Prostate gland (tissue), 2 donors: ENCODE measurements at regions not wholly inside any gene's neighbourhood (a gene's known extent, or its start where the extent isn't known, plus 50 kb on each side); places are given as distances from the start of the nearest gene placed in this dataset.

Experiments used
- DNase-seq: peaks from one replicate; pipeline ENCODE4 v3.0.0-alpha.2; 2019; ENCODE audit warnings: low spot score
- H3K27ac ChIP-seq, 2 donors: fragments of 200-600 bp; sonication (generic); 2 replicates each; pipeline ENCODE4 v1.5.1; 2017 to 2019
- H3K27me3 ChIP-seq: fragments of 200-600 bp; sonication (generic); replicated peaks from 2 replicates; pipeline ENCODE4 v1.5.1; 2019; ENCODE audit not compliant: insufficient read depth
- H3K36me3 ChIP-seq, 2 donors: fragments of 200-600 bp; sonication (generic); 1 replicate in 1 of 2; 2 replicates in 1 of 2; pipeline versions ENCODE4 v1.5.1 to v1.8.1; 2017 to 2019
- H3K4me1 ChIP-seq: fragments of 200-600 bp; sonication (generic); replicated peaks from 2 replicates; pipeline ENCODE4 v1.5.1; 2019
- H3K4me3 ChIP-seq, 2 donors: fragments of 200-600 bp; sonication (generic); 2 replicates each; pipeline ENCODE4 v1.5.1; 2017 to 2019
- H3K9me3 ChIP-seq: fragments of 200-600 bp; sonication (generic); 2 replicates; pipeline ENCODE4 v1.5.1; 2017
- POLR2A ChIP-seq: fragments of 450-650 bp; IDR thresholded peaks from one replicate; pipeline ENCODE4 v1.6.1; 2016; ENCODE audit warnings: antibody characterized with exemption, mild to moderate bottlenecking
- POLR2AphosphoS5 ChIP-seq: sonication (generic); formaldehyde crosslinking; IDR thresholded peaks from one replicate; pipeline ENCODE4 v1.6.1; 2017; ENCODE audit warnings: antibody characterized with exemption
- WGBS: methylation state at CpG from one replicate; pipeline ENCODE4 v1.1.5; 2018; 5-methylcytosine and 5-hydroxymethylcytosine counted together
- intact Hi-C: fragments of 100-400 bp; cut with DNase I; formaldehyde crosslinking; loops from one replicate; pipeline ENCODE4 v1.14.2; 2022
- TF ChIP-seq, protein P1 (sequence below), 4 experiments: fragments of 200-600 bp in 2 of 4; fragments of 450-650 bp in 2 of 4; sonication (generic) in 2 of 4; IDR thresholded peaks; 1 replicate in 3 of 4; 2 replicates in 1 of 4; pipeline ENCODE4 v1.5.1; 2016 to 2019; ENCODE audit warnings: antibody characterized with exemption in 4 of 4, mild to moderate bottlenecking in 2 of 4, moderate library complexity in 2 of 4

DNA sequence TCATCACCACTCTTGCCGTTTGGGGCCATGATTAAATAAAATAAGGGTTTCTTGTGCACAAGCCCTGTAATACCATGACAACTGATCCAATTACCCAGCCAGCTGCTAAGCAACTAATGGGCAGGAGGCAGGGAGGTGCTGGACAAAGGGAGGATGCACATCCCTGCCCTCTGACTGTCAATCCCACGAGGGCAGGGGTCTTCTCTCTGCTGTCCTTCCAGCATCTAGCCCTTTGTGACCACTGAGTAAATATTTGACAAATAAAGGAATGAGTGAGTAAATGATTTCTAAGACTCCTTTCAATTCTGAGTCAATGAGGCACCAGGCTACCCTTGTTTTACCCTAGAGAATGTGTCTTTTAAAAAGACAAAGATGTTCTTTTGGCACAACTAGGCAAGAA lies 247.1 kb downstream of the SYK start:
- H3K9me3 ChIP-seq: no peaks in the 10 kb centered on the region
- no peaks in the 10 kb centered on the region for H3K27me3 ChIP-seq
- H3K4me1 ChIP-seq: no peaks in the 10 kb centered on the region
- no peaks in the 10 kb centered on the region for H3K36me3 ChIP-seq
- H3K27ac ChIP-seq: no peak overlapping the region
- H3K4me3 ChIP-seq: no peak overlapping the region
- intact Hi-C loops: no loop called here
- 68% methylated on average over 2 of the region's 2 CpGs for WGBS
- DNase-seq: no peak
- TF ChIP-seq, protein P1, sequence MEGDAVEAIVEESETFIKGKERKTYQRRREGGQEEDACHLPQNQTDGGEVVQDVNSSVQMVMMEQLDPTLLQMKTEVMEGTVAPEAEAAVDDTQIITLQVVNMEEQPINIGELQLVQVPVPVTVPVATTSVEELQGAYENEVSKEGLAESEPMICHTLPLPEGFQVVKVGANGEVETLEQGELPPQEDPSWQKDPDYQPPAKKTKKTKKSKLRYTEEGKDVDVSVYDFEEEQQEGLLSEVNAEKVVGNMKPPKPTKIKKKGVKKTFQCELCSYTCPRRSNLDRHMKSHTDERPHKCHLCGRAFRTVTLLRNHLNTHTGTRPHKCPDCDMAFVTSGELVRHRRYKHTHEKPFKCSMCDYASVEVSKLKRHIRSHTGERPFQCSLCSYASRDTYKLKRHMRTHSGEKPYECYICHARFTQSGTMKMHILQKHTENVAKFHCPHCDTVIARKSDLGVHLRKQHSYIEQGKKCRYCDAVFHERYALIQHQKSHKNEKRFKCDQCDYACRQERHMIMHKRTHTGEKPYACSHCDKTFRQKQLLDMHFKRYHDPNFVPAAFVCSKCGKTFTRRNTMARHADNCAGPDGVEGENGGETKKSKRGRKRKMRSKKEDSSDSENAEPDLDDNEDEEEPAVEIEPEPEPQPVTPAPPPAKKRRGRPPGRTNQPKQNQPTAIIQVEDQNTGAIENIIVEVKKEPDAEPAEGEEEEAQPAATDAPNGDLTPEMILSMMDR (IDR thresholded peaks at IDR 0.05): no peak
- TF ChIP-seq POLR2A (no peak), POLR2AphosphoS5 (no peak)

DNA sequence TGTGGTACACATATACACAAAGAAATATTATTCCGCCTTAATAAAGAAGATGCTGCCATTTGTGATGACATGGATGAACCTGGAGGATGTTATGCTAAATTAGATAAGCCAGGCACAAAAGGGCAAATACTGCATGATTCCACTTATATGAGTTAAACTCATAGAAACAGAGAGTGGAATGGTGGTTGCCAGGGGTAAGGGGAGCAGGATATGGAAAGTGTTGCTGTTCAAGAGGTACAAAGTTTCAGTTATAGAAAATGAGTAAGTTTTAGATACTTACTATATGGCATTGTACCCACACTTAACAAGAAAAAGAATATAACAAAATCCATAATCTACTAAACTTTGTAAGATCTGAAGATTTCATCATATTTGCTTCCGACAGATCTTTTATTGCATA lies 252.2 kb downstream of the SYK start:
- no peaks in the 10 kb centered on the region for H3K4me1 ChIP-seq
- WGBS: 97% methylated on average over 2 of the region's 2 CpGs
- TF ChIP-seq POLR2A (no peak), POLR2AphosphoS5 (no peak)
- TF ChIP-seq, protein P1 (IDR thresholded peaks at IDR 0.05): no peak

DNA sequence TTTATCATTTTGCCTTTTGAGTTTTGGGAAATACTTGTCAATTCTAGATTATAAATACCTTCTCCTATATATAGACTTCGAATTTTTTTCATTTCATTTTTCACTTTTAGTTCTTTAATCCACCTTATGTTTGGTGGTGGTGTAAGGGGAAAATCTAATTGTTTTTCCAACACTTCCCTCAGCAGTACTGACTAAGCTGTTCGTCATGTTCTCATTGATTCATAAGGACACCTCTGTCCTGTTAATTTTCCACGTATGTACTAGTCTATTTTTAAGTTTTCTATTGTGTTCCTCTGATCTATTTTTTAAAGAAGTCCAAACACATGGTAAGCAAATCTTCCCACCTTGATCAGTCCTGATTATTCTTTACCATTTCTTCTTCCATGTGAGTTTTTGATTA lies 254.2 kb downstream of the SYK start:
- no peak for TF ChIP-seq POLR2AphosphoS5
- no peak for TF ChIP-seq POLR2A
- TF ChIP-seq, protein P1 (IDR thresholded peaks at IDR 0.05): no peak
- intact Hi-C loops: no loop called here
- 84% methylated on average over 3 of the region's 3 CpGs for WGBS

More for the DNA sequence above, 252.2 kb downstream of the SYK start:
- Histone ChIP-seq H3K36me3 (no peaks in the 10 kb centered on the region), H3K4me3 (no peak overlapping the region), H3K27ac (no peak overlapping the region), H3K27me3 (no peaks in the 10 kb centered on the region), H3K9me3 (no peaks in the 10 kb centered on the region)
- no peak for DNase-seq
- intact Hi-C loops: no loop called here

DNA sequence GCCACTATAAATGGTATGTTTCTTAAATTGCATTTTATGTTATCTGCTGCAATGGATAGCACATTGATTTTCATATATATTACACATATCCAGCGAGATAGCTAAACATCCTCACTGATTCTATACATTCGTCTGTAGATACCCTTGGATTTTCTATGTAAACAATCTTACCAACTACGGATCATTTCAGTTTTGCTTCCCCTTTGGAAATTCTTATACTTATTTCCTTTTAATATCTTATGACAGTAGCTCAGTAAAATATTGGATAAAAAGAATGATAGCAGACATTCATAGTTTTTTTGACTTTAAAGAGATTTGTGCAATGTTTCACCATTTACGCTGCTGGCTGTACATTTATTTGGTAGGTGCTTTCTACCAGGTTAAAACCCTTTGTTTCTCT lies 254.9 kb downstream of the SYK start:
- Histone ChIP-seq H3K36me3 (no peaks in the 10 kb centered on the region), H3K4me3 (no peak overlapping the region), H3K4me1 (no peaks in the 10 kb centered on the region), H3K9me3 (no peaks in the 10 kb centered on the region), H3K27ac (no peak overlapping the region), H3K27me3 (no peaks in the 10 kb centered on the region)
- WGBS: 95% methylated on average over 4 of the region's 4 CpGs
- TF ChIP-seq, protein P1 (IDR thresholded peaks at IDR 0.05): no peak
- intact Hi-C loops: no loop called here
- no peak for DNase-seq

More for the DNA sequence above, 254.2 kb downstream of the SYK start:
- DNase-seq: no peak
- Histone ChIP-seq H3K4me1 (no peaks in the 10 kb centered on the region), H3K9me3 (no peaks in the 10 kb centered on the region), H3K4me3 (no peak overlapping the region), H3K36me3 (no peaks in the 10 kb centered on the region), H3K27me3 (no peaks in the 10 kb centered on the region), H3K27ac (no peak overlapping the region)

DNA sequence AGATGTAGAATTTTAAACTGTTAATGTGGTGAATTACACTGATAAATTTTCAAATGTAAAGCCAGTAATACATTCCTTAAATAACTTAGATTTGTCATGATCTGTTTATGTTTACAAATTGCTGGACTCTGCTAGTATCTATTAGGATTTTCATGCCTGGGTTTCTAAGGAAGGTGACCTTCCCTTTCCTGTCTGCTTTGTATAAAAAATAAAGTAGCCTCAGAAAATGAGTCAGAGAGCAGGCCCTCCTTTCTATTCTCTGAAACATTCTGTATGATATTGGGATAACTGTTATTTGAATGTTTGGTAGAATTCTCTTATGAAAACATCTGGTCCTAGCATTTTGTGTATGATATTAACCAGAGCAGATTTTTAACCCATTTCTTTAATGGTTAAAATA lies 255.3 kb downstream of the SYK start:
- intact Hi-C loops: no loop called here
- Histone ChIP-seq H3K4me1 (no peaks in the 10 kb centered on the region), H3K27ac (no peak overlapping the region), H3K36me3 (no peaks in the 10 kb centered on the region), H3K9me3 (no peaks in the 10 kb centered on the region), H3K27me3 (no peaks in the 10 kb centered on the region), H3K4me3 (no peak overlapping the region)
- TF ChIP-seq POLR2AphosphoS5 (no peak), POLR2A (no peak)
- TF ChIP-seq, protein P1 (IDR thresholded peaks at IDR 0.05): no peak
- DNase-seq: no peak
